ENCODE measurements at regions not wholly inside any gene's neighbourhood (a gene's known extent, or its start where the extent isn't known, plus 50 kb on each side); places are given as distances from the start of the nearest gene placed in this dataset.

GRCh38 chr2:217418544-217418943 lies 558.7 kb upstream of the TNP1 start:
- TF ChIP-seq POLR2A (IDR thresholded peaks at IDR 0.05; ENCODE audit: low read length) (no peak), GATA1 (IDR thresholded peaks at IDR 0.05; ENCODE audit: low read depth, low read length) (no peak)
